Trophoblast cell (in vitro differentiated cells and primary cell): ENCODE measurements at regions not wholly inside any gene's neighbourhood (a gene's known extent, or its start where the extent isn't known, plus 50 kb on each side); places are given as distances from the start of the nearest gene placed in this dataset.
"Not testable (repeated sequence)": the region's sequence is repeated elsewhere in the genome, so short reads cannot be mapped to it uniquely, and the experiment has no call there.

Experiments used
- DNase-seq, 2 donors: peaks; one replicate each; pipeline ENCODE4 v3.0.0-alpha.2; 2016
- H2AFZ ChIP-seq: 2 replicates; pipeline ENCODE4 v1.6.1; 2013; ENCODE audit warnings: low read length, moderate library complexity, mild to moderate bottlenecking; ENCODE audit not compliant: insufficient read depth, poor library complexity
- H2AK5ac ChIP-seq: 2 replicates; pipeline ENCODE4 v1.6.1; 2013; ENCODE audit warnings: mild to moderate bottlenecking, low read length
- H2BK120ac ChIP-seq: 2 replicates; pipeline ENCODE4 v1.6.1; 2013; ENCODE audit warnings: low read length, mild to moderate bottlenecking, moderate library complexity; ENCODE audit not compliant: insufficient read depth, poor library complexity
- H2BK12ac ChIP-seq: 2 replicates; pipeline ENCODE4 v1.6.1; 2013; ENCODE audit warnings: mild to moderate bottlenecking, low read length, moderate library complexity
- H2BK5ac ChIP-seq: 2 replicates; pipeline ENCODE4 v1.6.1; 2013; ENCODE audit warnings: low read length, low read depth, moderate library complexity, mild to moderate bottlenecking; ENCODE audit not compliant: poor library complexity
- H3K14ac ChIP-seq: 2 replicates; pipeline ENCODE4 v1.6.1; 2013; ENCODE audit warnings: mild to moderate bottlenecking, low read length
- H3K18ac ChIP-seq: 2 replicates; pipeline ENCODE4 v1.6.1; 2013; ENCODE audit warnings: mild to moderate bottlenecking, low read length
- H3K23ac ChIP-seq: 2 replicates; pipeline ENCODE4 v1.6.1; 2013; ENCODE audit warnings: low read length
- H3K27ac ChIP-seq: 2 replicates; pipeline ENCODE4 v1.5.1; 2013; ENCODE audit warnings: low read depth, mild to moderate bottlenecking, inconsistent platforms, low read length, moderate library complexity
- H3K27me3 ChIP-seq: 2 replicates; pipeline ENCODE4 v1.6.1; 2013; ENCODE audit warnings: inconsistent platforms, mild to moderate bottlenecking, low read length, moderate library complexity; ENCODE audit not compliant: insufficient read depth
- H3K36me3 ChIP-seq, 2 experiments: 1 replicate in 1 of 2; 2 replicates in 1 of 2; pipeline ENCODE4 v1.6.1; 2013; ENCODE audit warnings: low read length in 2 of 2, mild to moderate bottlenecking in 2 of 2, moderate library complexity in 1 of 2; ENCODE audit not compliant: insufficient read depth in 2 of 2, control insufficient read depth in 1 of 2
- H3K4ac ChIP-seq: 2 replicates; pipeline ENCODE4 v1.6.1; 2013; ENCODE audit warnings: low read depth, mild to moderate bottlenecking, low read length, moderate library complexity
- H3K4me1 ChIP-seq, 2 experiments: 1 replicate in 1 of 2; 2 replicates in 1 of 2; pipeline ENCODE4 v1.6.1; 2013; ENCODE audit warnings: low read length in 2 of 2, mild to moderate bottlenecking in 2 of 2, moderate library complexity in 1 of 2; ENCODE audit not compliant: insufficient read depth in 2 of 2, control insufficient read depth in 1 of 2
- H3K4me2 ChIP-seq: 2 replicates; pipeline ENCODE4 v1.6.1; 2013; ENCODE audit warnings: inconsistent platforms, mild to moderate bottlenecking, low read length, moderate library complexity
- H3K4me3 ChIP-seq: 2 replicates; pipeline ENCODE4 v1.5.1; 2013; ENCODE audit warnings: mild to moderate bottlenecking, low read depth, low read length, inconsistent platforms
- H3K79me1 ChIP-seq: one replicate; pipeline ENCODE4 v1.6.1; 2013; ENCODE audit warnings: low read length
- H3K79me2 ChIP-seq: 2 replicates; pipeline ENCODE4 v1.6.1; 2013; ENCODE audit warnings: low read length, mild to moderate bottlenecking; ENCODE audit not compliant: control insufficient read depth, insufficient read depth, poor library complexity
- H3K9ac ChIP-seq: 2 replicates; pipeline ENCODE4 v1.6.1; 2013; ENCODE audit warnings: mild to moderate bottlenecking, low read length
- H3K9me3 ChIP-seq: 2 replicates; pipeline ENCODE4 v1.6.1; 2013; ENCODE audit warnings: low read depth, mild to moderate bottlenecking, control low read depth, inconsistent platforms, low read length; ENCODE audit not compliant: insufficient read depth
- H4K12ac ChIP-seq: 2 replicates; pipeline ENCODE4 v1.6.1; 2013; ENCODE audit warnings: low read depth, mild to moderate bottlenecking, low read length, moderate library complexity
- H4K8ac ChIP-seq: 2 replicates; pipeline ENCODE4 v1.6.1; 2013; ENCODE audit warnings: low read depth, mild to moderate bottlenecking, low read length, moderate library complexity
- H4K91ac ChIP-seq: one replicate; pipeline ENCODE4 v1.6.1; 2013; ENCODE audit warnings: low read depth, mild to moderate bottlenecking, low read length, moderate library complexity
- WGBS: extraction: QIAGEN DNeasy Blood & Tissue Kit; methylation state at CpG from one replicate; pipeline ENCODE4 v1.1.7; 2013; ENCODE audit warnings: missing lambda C conversion rate; ENCODE audit not compliant: insufficient read length, insufficient coverage; ENCODE audit errors: extremely low coverage; 5-methylcytosine and 5-hydroxymethylcytosine counted together

DNA sequence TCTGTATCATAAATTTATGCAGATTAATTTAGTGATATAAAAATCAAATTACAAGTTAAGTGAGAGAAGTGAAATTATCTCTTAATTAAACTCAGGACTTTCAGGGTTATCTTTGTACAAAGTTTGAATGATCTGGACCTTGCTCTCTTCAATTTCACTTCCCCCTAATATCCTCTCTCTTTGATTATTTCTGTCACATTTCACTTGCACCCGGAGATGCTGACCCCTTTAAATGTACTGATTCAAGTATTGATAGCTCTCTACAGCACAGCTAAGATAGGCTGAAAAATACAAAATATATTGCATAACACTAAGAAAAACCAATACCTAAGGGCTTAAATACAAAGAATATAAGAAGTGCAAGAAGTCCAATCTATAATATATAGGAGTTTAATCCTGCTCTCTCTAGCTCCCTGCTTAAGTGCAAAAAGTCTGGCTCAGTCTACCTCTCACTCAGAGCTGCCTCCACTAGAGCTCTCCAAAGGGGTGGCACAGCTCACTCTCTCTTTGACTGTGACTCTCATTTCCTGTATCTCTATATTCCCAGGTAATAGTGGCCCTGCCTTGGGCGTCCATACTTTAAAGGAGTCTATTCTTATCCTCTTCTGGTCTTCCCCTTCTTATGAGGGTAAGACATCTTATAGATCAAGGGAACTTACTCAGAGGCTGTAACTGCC is 588.4 kb downstream of the RFPL4B start:
- Histone ChIP-seq H2AK5ac (peak overlapping the region; percentile 83), H3K4me3 (no peak overlapping the region), H3K27me3 (no peaks in the 10 kb centered on the region), H3K9me3 (no peaks in the 10 kb centered on the region), H4K8ac (peak overlapping the region; percentile 10), H2BK5ac (no peak overlapping the region), H2BK12ac (no peak overlapping the region), H3K79me1 (no peaks in the 10 kb centered on the region), H4K12ac (no peak overlapping the region), H3K27ac (no peak overlapping the region), H3K23ac (no peak overlapping the region), H3K18ac (no peak overlapping the region), H3K4ac (no peak overlapping the region), H2AFZ (no peak overlapping the region), H3K14ac (no peak overlapping the region), H3K4me2 (no peak overlapping the region), H3K79me2 (no peaks in the 10 kb centered on the region), H3K4me1 (no peaks in the 10 kb centered on the region), H3K9ac (no peak overlapping the region), H2BK120ac (peak overlapping the region; percentile 33), H4K91ac (no peak overlapping the region), H3K36me3 (no peaks in the 10 kb centered on the region)
- no peak for DNase-seq
- WGBS = no CpG with 5 or more reads among the region's 2 CpGs

DNA sequence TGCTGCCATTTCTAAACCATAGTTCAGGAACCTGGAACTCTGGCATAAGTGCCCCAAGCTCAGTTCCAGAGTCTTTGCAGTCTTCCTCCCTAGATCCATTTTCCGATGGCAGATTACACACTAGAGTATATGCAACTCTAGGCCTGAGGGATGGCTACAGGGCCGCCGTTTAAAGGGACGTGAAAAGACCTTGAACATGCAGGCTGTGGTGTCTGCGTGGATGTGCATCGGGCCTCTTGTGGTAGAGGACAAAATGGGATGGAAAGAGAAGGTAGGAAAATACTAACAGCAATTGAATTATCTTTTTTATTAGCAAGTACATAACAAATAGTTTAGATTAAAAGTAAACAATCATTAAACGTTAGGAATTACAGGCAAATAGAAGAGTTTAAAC is 588.9 kb downstream of the RFPL4B start:
- H2BK120ac ChIP-seq = no peak overlapping the region
- no peak overlapping the region for H3K4me3 ChIP-seq
- H4K91ac ChIP-seq = no peak overlapping the region

DNA sequence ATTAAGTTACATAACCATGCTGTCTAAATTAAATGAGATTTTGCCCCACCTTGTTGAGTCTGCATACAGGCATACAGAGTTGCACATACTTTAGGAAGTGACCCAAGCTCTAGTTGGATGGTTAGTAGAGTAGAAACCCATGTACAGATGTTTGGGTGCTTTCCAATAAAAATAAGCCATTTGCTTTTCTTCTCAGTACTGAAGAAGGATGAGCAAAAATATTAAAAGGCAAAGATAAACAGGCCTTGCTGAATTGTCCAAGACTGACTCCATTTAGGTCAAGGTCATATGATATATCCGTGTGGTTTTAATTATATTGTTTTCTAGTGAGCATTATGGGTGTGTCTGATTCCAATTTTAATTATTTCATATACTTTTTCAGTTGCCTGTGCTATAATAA is 589.4 kb downstream of the RFPL4B start:
- Histone ChIP-seq H4K12ac (no peak overlapping the region), H3K23ac (no peak overlapping the region), H3K36me3 (no peaks in the 10 kb centered on the region), H3K9ac (no peak overlapping the region), H2BK5ac (no peak overlapping the region), H3K18ac (no peak overlapping the region), H3K4me1 (no peaks in the 10 kb centered on the region), H4K8ac (no peak overlapping the region), H3K27ac (no peak overlapping the region), H3K4me3 (no peak overlapping the region), H2BK12ac (no peak overlapping the region), H3K14ac (no peak overlapping the region), H3K4ac (no peak overlapping the region), H2AFZ (no peak overlapping the region), H2BK120ac (no peak overlapping the region), H4K91ac (no peak overlapping the region), H3K9me3 (no peaks in the 10 kb centered on the region), H3K4me2 (no peak overlapping the region), H3K27me3 (no peaks in the 10 kb centered on the region), H2AK5ac (no peak overlapping the region), H3K79me1 (no peaks in the 10 kb centered on the region), H3K79me2 (no peaks in the 10 kb centered on the region)
- no CpG with 5 or more reads among the region's 1 CpG for WGBS
- DNase-seq = no peak

More for the DNA sequence above, 588.9 kb downstream of the RFPL4B start:
- no peaks in the 10 kb centered on the region for H3K79me1 ChIP-seq
- peak overlapping the region; percentile 59 for H3K18ac ChIP-seq
- WGBS = no CpG with 5 or more reads among the region's 7 CpGs
- peak overlapping the region; percentile 40 for H2BK12ac ChIP-seq
- no peaks in the 10 kb centered on the region for H3K4me1 ChIP-seq
- no peak overlapping the region for H3K4ac ChIP-seq
- no peak overlapping the region for H3K27ac ChIP-seq
- H3K23ac ChIP-seq = no peak overlapping the region
- no peak overlapping the region for H4K12ac ChIP-seq
- H3K4me2 ChIP-seq = no peak overlapping the region
- H3K27me3 ChIP-seq = no peaks in the 10 kb centered on the region
- H2AK5ac ChIP-seq = peak overlapping the region; percentile 83
- H4K8ac ChIP-seq = peak overlapping the region; percentile 10
- no peak overlapping the region for H2AFZ ChIP-seq
- H3K9ac ChIP-seq = no peak overlapping the region
- no peaks in the 10 kb centered on the region for H3K9me3 ChIP-seq
- no peak for DNase-seq
- H3K14ac ChIP-seq = no peak overlapping the region
- H3K36me3 ChIP-seq = no peaks in the 10 kb centered on the region
- no peaks in the 10 kb centered on the region for H3K79me2 ChIP-seq
- H2BK5ac ChIP-seq = no peak overlapping the region

DNA sequence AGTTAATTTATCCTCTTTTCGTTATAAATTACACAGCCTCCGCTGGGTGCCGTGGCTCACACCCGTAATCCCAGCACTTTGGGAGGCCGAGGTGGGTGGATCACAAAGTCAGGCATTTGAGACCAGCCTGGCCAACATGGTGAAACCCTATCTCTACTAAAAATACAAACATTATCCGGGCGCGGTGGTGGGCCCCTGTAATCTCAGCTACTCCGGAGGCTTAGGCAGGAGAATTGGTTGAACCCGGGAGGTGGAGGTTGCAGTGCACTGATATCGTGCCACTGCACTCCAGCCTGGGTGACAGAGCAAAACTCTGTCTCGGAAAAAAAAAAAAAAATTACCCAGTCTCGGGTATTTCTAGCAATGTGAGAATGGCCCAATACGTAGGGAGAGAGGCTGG is 590.6 kb downstream of the RFPL4B start:
- H3K18ac ChIP-seq, H3K9ac ChIP-seq, H3K9me3 ChIP-seq, DNase-seq, H2AFZ ChIP-seq, H3K23ac ChIP-seq, H3K14ac ChIP-seq, H3K4me1 ChIP-seq, H2BK5ac ChIP-seq, H3K4me3 ChIP-seq, H2AK5ac ChIP-seq, H3K79me1 ChIP-seq, H4K12ac ChIP-seq, H3K79me2 ChIP-seq, H2BK12ac ChIP-seq, H4K91ac ChIP-seq, H3K4me2 ChIP-seq, H3K27me3 ChIP-seq, H2BK120ac ChIP-seq, H4K8ac ChIP-seq, H3K36me3 ChIP-seq, H3K27ac ChIP-seq, H3K4ac ChIP-seq: not testable (repeated sequence)
- no CpG with 5 or more reads among the region's 14 CpGs for WGBS
